H1 (cell line): ENCODE measurements at regions not wholly inside any gene's neighbourhood (a gene's known extent, or its start where the extent isn't known, plus 50 kb on each side); places are given as distances from the start of the nearest gene placed in this dataset.

Experiments
- CTCF ChIA-PET: fragments of 300-600 bp; sonication (Branson Sonifier 250); formaldehyde crosslinking; loops from one replicate; lab custom pipeline; 2021; ENCODE audit not compliant: partially characterized antibody; lab: Charles Lee
- POLR2A ChIA-PET: fragments of 300-600 bp; sonication (Branson Sonifier 250); formaldehyde crosslinking; loops from one replicate; lab custom pipeline; 2021; ENCODE audit warnings: inconsistent platforms; ENCODE audit not compliant: partially characterized antibody; lab: Charles Lee
- DNase-seq, 2 experiments: peaks; one replicate each; pipeline versions ENCODE4 v3.0.0 to v3.0.0-alpha.2; 2010 to 2022; ENCODE audit warnings: low spot score in 2 of 2, low read depth in 1 of 2, mixed read lengths in 1 of 2
- FAIRE-seq: peaks from 2 replicates; lab custom pipeline; 2011; peaks lifted over from hg19 to GRCh38; lab: Jason Lieb, UNC
- H2AFZ ChIP-seq: 2 replicates; pipeline ENCODE4 v1.8.1; 2012; ENCODE audit warnings: low read length, inconsistent platforms
- H2AK5ac ChIP-seq: 2 replicates; pipeline ENCODE4 v1.6.1; 2013; ENCODE audit warnings: low read depth, low read length
- H2BK120ac ChIP-seq: replicated peaks from 2 replicates; pipeline ENCODE3; 2013; ENCODE audit warnings: low read depth, low read length, inconsistent platforms
- H2BK12ac ChIP-seq: 2 replicates; pipeline ENCODE4 v1.6.1; 2013; ENCODE audit warnings: low read depth, low read length
- H2BK15ac ChIP-seq: 2 replicates; pipeline ENCODE4 v1.6.1; 2013; ENCODE audit warnings: low read length
- H2BK20ac ChIP-seq: 2 replicates; pipeline ENCODE4 v1.6.1; 2013; ENCODE audit warnings: low read length
- H2BK5ac ChIP-seq: 2 replicates; pipeline ENCODE4 v1.6.1; 2013; ENCODE audit warnings: low read depth, low read length
- H3K14ac ChIP-seq: 2 replicates; pipeline ENCODE4 v1.6.1; 2013; ENCODE audit warnings: inconsistent platforms; ENCODE audit not compliant: insufficient read length
- H3K18ac ChIP-seq: 2 replicates; pipeline ENCODE4 v1.6.1; 2013; ENCODE audit warnings: low read length; ENCODE audit errors: extremely low read depth
- H3K23ac ChIP-seq: 2 replicates; pipeline ENCODE4 v1.6.1; 2013; ENCODE audit warnings: inconsistent platforms; ENCODE audit not compliant: insufficient read length
- H3K23me2 ChIP-seq: 2 replicates; pipeline ENCODE4 v1.6.1; 2013; ENCODE audit warnings: low read depth, low read length
- H3K27ac ChIP-seq: 2 replicates; pipeline ENCODE4 v1.6.1; 2011; ENCODE audit warnings: low read depth, low read length, inconsistent platforms
- H3K27me3 ChIP-seq, 4 experiments: replicated peaks in 1 of 4; 1 replicate in 1 of 4; 2 replicates in 3 of 4; pipeline versions ENCODE4 v1.6.1 to v1.8.1; 2011 to 2013; ENCODE audit warnings: low read length in 3 of 4, mild to moderate bottlenecking in 3 of 4, inconsistent platforms in 2 of 4, mixed read lengths in 2 of 4, moderate library complexity in 1 of 4; ENCODE audit not compliant: control insufficient read depth in 3 of 4, insufficient read depth in 3 of 4; ENCODE audit errors: extremely low read depth in 1 of 4
- H3K36me3 ChIP-seq, 4 experiments: 2 replicates each; pipeline versions ENCODE4 v1.6.1 to v1.8.1; 2011 to 2013; ENCODE audit warnings: mild to moderate bottlenecking in 4 of 4, low read length in 3 of 4, moderate library complexity in 2 of 4, control low read depth in 1 of 4, inconsistent platforms in 1 of 4; ENCODE audit not compliant: insufficient read depth in 4 of 4, control insufficient read depth in 2 of 4
- H3K4ac ChIP-seq: replicated peaks from 2 replicates; pipeline ENCODE3; 2013; ENCODE audit warnings: low read length, low read depth, mixed read lengths, inconsistent platforms; ENCODE audit not compliant: insufficient read length
- H3K4me1 ChIP-seq, 4 experiments: replicated peaks in 1 of 4; 1 replicate in 1 of 4; 2 replicates in 3 of 4; pipeline versions ENCODE4 v1.6.1 to v1.8.1; 2011 to 2013; ENCODE audit warnings: low read length in 3 of 4, inconsistent platforms in 2 of 4, mixed read lengths in 1 of 4; ENCODE audit not compliant: insufficient read depth in 4 of 4, control insufficient read depth in 3 of 4
- H3K4me2 ChIP-seq, 2 experiments: 2 replicates each; pipeline versions ENCODE4 v1.6.1 to v1.8.1; 2011 to 2013; ENCODE audit warnings: low read depth in 2 of 2, low read length in 2 of 2, control low read depth in 1 of 2, inconsistent platforms in 1 of 2, mild to moderate bottlenecking in 1 of 2; ENCODE audit not compliant: insufficient read depth in 1 of 2
- H3K4me3 ChIP-seq, 4 experiments: fragments of 200-600, 300-600 bp in 1 of 4; sonication (generic), shearing (Covaris generic), sonication (Bioruptor Twin) in 1 of 4; 2 replicates each; pipeline versions ENCODE4 v1.5.1 to v1.8.1; 2011 to 2016; ENCODE audit warnings: low read length in 4 of 4, low read depth in 3 of 4, control low read depth in 2 of 4, inconsistent platforms in 2 of 4, mild to moderate bottlenecking in 2 of 4, mixed read lengths in 1 of 4, moderate library complexity in 1 of 4; ENCODE audit not compliant: insufficient read depth in 2 of 4; ENCODE audit errors: extremely low read depth in 1 of 4
- H3K56ac ChIP-seq: replicated peaks from 2 replicates; pipeline ENCODE3; 2013; ENCODE audit warnings: low read depth, mild to moderate bottlenecking, mixed read lengths, low read length, inconsistent platforms; ENCODE audit not compliant: insufficient read length
- H3K79me1 ChIP-seq: 2 replicates; pipeline ENCODE4 v1.6.1; 2013; ENCODE audit warnings: low read depth, low read length, control low read depth
- H3K79me2 ChIP-seq, 2 experiments: 2 replicates each; pipeline versions ENCODE4 v1.6.1 to v1.8.1; 2012 to 2013; ENCODE audit warnings: low read length in 2 of 2, mild to moderate bottlenecking in 2 of 2, inconsistent platforms in 1 of 2; ENCODE audit not compliant: insufficient read depth in 2 of 2, control insufficient read depth in 1 of 2
- H3K9ac ChIP-seq, 4 experiments: replicated peaks in 1 of 4; 1 replicate in 1 of 4; 2 replicates in 3 of 4; pipeline versions ENCODE4 v1.6.1 to v1.8.1; 2011 to 2013; ENCODE audit warnings: low read depth in 3 of 4, low read length in 3 of 4, control low read depth in 2 of 4, mild to moderate bottlenecking in 2 of 4, moderate library complexity in 2 of 4, inconsistent platforms in 1 of 4; ENCODE audit errors: extremely low read depth in 1 of 4
- H3K9me3 ChIP-seq, 2 experiments: 2 replicates each; pipeline versions ENCODE4 v1.6.1 to v1.8.1; 2012 to 2013; ENCODE audit warnings: mild to moderate bottlenecking in 2 of 2, moderate library complexity in 2 of 2, control low read depth in 1 of 2, inconsistent platforms in 1 of 2, low read depth in 1 of 2, low read length in 1 of 2, mixed read lengths in 1 of 2; ENCODE audit not compliant: insufficient read depth in 2 of 2
- H4K20me1 ChIP-seq, 2 experiments: replicated peaks in 1 of 2; 2 replicates each; pipeline versions ENCODE3 to v1.8.1; 2011 to 2013; ENCODE audit warnings: inconsistent platforms in 2 of 2, low read length in 2 of 2, mild to moderate bottlenecking in 1 of 2; ENCODE audit not compliant: insufficient read depth in 2 of 2, control insufficient read depth in 1 of 2
- H4K5ac ChIP-seq: 2 replicates; pipeline ENCODE4 v1.6.1; 2013; ENCODE audit warnings: low read length, low read depth, mixed read lengths, inconsistent platforms; ENCODE audit not compliant: insufficient read length
- H4K8ac ChIP-seq: 2 replicates; pipeline ENCODE4 v1.8.0; 2013; ENCODE audit warnings: mild to moderate bottlenecking, moderate library complexity, low read length, inconsistent platforms; ENCODE audit not compliant: insufficient read depth; ENCODE audit errors: extremely low read depth
- H4K91ac ChIP-seq: replicated peaks from 2 replicates; pipeline ENCODE3; 2013; ENCODE audit warnings: low read length, mixed read lengths, inconsistent platforms; ENCODE audit not compliant: insufficient read length
- CHD2 ChIP-seq: IDR thresholded peaks from 2 replicates; pipeline ENCODE4 v1.6.1; 2012; ENCODE audit warnings: low read length, improper control_type of control experiment
- EGR1 ChIP-seq: IDR thresholded peaks from 2 replicates; pipeline ENCODE4 v1.6.1; 2011; ENCODE audit warnings: low read depth, low read length, borderline replicate concordance
- RFX5 ChIP-seq: IDR thresholded peaks from 2 replicates; pipeline ENCODE4 v1.6.1; 2011; ENCODE audit warnings: low read depth, low read length, improper control_type of control experiment, borderline replicate concordance
- SIRT6 ChIP-seq: IDR thresholded peaks from one replicate; pipeline ENCODE4 v1.7.1; 2012; ENCODE audit warnings: low read length, inconsistent platforms
- TBP ChIP-seq: IDR thresholded peaks from 2 replicates; pipeline ENCODE4 v1.6.1; 2011; ENCODE audit warnings: low read depth, low read length, improper control_type of control experiment
- WGBS, 2 experiments: shearing (Covaris generic) in 1 of 2; methylation state at CpG; one replicate each; pipeline versions ENCODE4 v1.1.6 to v1.1.7; 2013 to 2015; ENCODE audit warnings: low lambda C conversion rate in 2 of 2, mixed read lengths in 2 of 2, inconsistent platforms in 1 of 2, low coverage in 1 of 2, missing lambda C conversion rate in 1 of 2; ENCODE audit not compliant: insufficient replicate concordance in 2 of 2, insufficient coverage in 1 of 2, insufficient read length in 1 of 2; ENCODE audit errors: extremely low coverage in 1 of 2, missing lambda C conversion rate in 1 of 2; 5-methylcytosine and 5-hydroxymethylcytosine counted together
- TF ChIP-seq, protein P1 (sequence below): IDR thresholded peaks from 2 replicates; pipeline ENCODE4 v1.6.1; 2012; ENCODE audit warnings: inconsistent platforms

DNA sequence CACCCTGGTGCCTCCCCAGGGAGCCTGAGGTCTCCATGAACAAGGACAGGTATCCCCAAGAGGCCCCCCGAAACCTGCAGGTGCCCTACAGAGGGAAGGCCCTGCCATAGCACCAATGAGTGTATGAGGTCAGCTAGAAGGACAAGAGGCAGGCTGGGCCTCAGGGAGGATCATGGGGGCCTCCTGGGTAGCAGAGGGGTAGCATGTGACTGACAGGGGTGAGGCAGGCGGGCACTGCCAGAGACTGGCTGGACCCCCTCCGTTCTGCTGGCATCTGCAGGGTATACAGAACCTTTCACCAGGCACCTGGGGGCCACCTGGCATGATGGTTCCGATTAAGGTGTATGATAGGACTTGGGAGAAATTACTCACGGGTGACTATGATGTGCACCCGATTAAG, 79.2 kb upstream of the KCTD7 start:
- H3K9me3 ChIP-seq, result no peaks in the 10 kb centered on the region
- CTCF ChIA-PET, result interaction anchor here (0.5 kb wide), 1 partner anchor 110 kb away, joined by 4 read pairs; no protein-coding TSS in a partner anchor
- H2BK20ac ChIP-seq, result no peak overlapping the region
- DNase-seq (no peak), FAIRE-seq (no peak)
- POLR2A ChIA-PET, result no interaction called here
- WGBS, 2 experiments, result 92% methylated on average over 6 of the region's 6 CpGs; no CpG with 5 or more reads in 1 of the 2 experiments
- H4K91ac ChIP-seq, result no peak overlapping the region
- H3K56ac ChIP-seq, result no peak overlapping the region
- H3K4me2 ChIP-seq, result no peak overlapping the region
- no peak overlapping the region for H3K23ac ChIP-seq
- H3K4ac ChIP-seq, result no peak overlapping the region
- no peak overlapping the region for H2AFZ ChIP-seq
- H2BK120ac ChIP-seq, result no peak overlapping the region
- H3K14ac ChIP-seq, result no peak overlapping the region
- H3K36me3 ChIP-seq, result peaks cover 2 to 29% (median 24%) of the 10 kb centered on the region in 4 experiments; a peak in 6 of 8 replicates
- no peaks in the 10 kb centered on the region for H3K27me3 ChIP-seq
- no peak overlapping the region for H2BK15ac ChIP-seq
- no peaks in the 10 kb centered on the region for H3K4me1 ChIP-seq
- H3K18ac ChIP-seq, result no peak overlapping the region
- peaks cover 4% of the 10 kb centered on the region; the same call in 1 of the 2 replicates for H3K79me1 ChIP-seq
- H4K20me1 ChIP-seq, result peaks cover 0 to 2% of the 10 kb centered on the region in 2 experiments
- H3K9ac ChIP-seq, result no peak overlapping the region
- H3K27ac ChIP-seq, result no peak overlapping the region
- no peak overlapping the region for H3K4me3 ChIP-seq
- H4K8ac ChIP-seq, result no peak overlapping the region
- TF ChIP-seq TBP (no peak), EGR1 (no peak), CHD2 (no peak), RFX5 (no peak), SIRT6 (no peak)
- TF ChIP-seq, protein P1, sequence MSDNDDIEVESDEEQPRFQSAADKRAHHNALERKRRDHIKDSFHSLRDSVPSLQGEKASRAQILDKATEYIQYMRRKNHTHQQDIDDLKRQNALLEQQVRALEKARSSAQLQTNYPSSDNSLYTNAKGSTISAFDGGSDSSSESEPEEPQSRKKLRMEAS, result no peak
- H2AK5ac ChIP-seq, result no peak overlapping the region
- no peak overlapping the region for H2BK12ac ChIP-seq
- H2BK5ac ChIP-seq, result no peak overlapping the region
- H3K79me2 ChIP-seq, result no peaks in the 10 kb centered on the region
- no peaks in the 10 kb centered on the region for H3K23me2 ChIP-seq
- no peak overlapping the region for H4K5ac ChIP-seq
